ENCODE measurements at regions not wholly inside any gene's neighbourhood (a gene's known extent, or its start where the extent isn't known, plus 50 kb on each side); places are given as distances from the start of the nearest gene placed in this dataset.

DNA sequence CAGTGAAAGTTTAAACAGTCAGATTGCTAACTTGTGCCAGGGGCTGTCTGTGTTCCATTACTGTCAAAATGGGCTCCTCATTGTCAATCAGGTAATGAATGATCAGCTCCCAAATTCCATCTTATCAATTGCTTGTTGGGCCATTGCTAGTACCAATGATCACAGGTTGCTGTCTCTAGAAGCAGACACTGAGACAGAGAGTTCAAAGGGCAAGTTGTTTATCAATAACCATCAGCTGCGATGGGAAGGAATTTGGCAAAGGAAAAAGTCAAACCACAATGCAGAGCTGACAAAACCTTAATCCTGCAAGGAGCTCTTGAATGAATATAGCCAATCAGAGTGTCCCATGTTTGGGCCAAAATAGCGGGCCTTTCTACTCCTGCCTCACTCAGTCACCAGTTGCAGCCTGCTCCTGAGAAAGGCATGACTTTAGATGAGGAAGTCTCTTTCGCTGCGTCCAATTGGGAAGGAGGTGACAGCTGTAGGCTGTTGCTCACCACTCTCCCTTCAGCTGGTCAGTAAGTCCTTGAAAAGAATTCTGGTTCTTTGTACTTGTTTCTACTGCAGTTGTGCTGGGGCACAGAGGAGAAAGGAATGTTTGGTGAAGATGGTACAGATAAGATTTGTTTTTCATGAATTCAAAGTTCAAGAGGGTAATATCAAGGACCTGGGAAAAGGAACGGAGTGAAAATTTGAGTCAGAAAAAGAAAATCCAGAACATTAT, 179.2 kb upstream of the PDE3A start:
- no peak for TF ChIP-seq CEBPB (IDR thresholded peaks at IDR 0.05)
- TF ChIP-seq RAD21 (IDR thresholded peaks at IDR 0.05; ENCODE audit: low read depth): no peak
- TF ChIP-seq CREB1 (IDR thresholded peaks at IDR 0.05; ENCODE audit: low read depth): no peak
